LNCAP (cell line): ENCODE measurements at regions not wholly inside any gene's neighbourhood (a gene's known extent, or its start where the extent isn't known, plus 50 kb on each side); places are given as distances from the start of the nearest gene placed in this dataset.

Source experiments
- CTCF ChIP-seq: fragments of 450-650 bp; IDR thresholded peaks from 2 replicates; pipeline ENCODE4 v1.5.1; 2017; ENCODE audit warnings: mild to moderate bottlenecking

GRCh38 chr13:74574964-74575728 is 440.9 kb upstream of the KLF12 start:
- no peak for TF ChIP-seq CTCF

GRCh38 chr13:74573654-74574053 is 439.4 kb upstream of the KLF12 start:
- TF ChIP-seq CTCF = no peak

- no peak for TF ChIP-seq CTCF
Measured at GRCh38 chr13:74571811-74572210, 437.6 kb upstream of the KLF12 start.

- TF ChIP-seq CTCF = no peak
Measured at GRCh38 chr13:74570834-74571233, 436.6 kb upstream of the KLF12 start.

GRCh38 chr13:74570046-74570445 is 435.8 kb upstream of the KLF12 start:
- no peak for TF ChIP-seq CTCF

GRCh38 chr13:74569251-74569650 is 435.0 kb upstream of the KLF12 start:
- no peak for TF ChIP-seq CTCF

GRCh38 chr13:74567485-74567884 is 433.3 kb upstream of the KLF12 start:
- no peak for TF ChIP-seq CTCF

GRCh38 chr13:74562381-74562780 is 428.2 kb upstream of the KLF12 start:
- no peak for TF ChIP-seq CTCF
